HG02840 (cell line): ENCODE measurements at regions not wholly inside any gene's neighbourhood (a gene's known extent, or its start where the extent isn't known, plus 50 kb on each side); places are given as distances from the start of the nearest gene placed in this dataset.
"Not testable (repeated sequence)": the region's sequence is repeated elsewhere in the genome, so short reads cannot be mapped to it uniquely, and the experiment has no call there.

Source experiments
- ATAC-seq: cut with Tn5 transposase; IDR thresholded peaks from one replicate; pipeline ENCODE4 v1.9.1; 2021; ENCODE audit warnings: mild to moderate bottlenecking, moderate library complexity, moderate number of reproducible peaks; ENCODE audit not compliant: unreplicated experiment, low FRiP score

GRCh38 chr16:14384745-14385144 lies 245.3 kb downstream of the PARN start:
- ATAC-seq: no peak

GRCh38 chr16:14383844-14384243 lies 246.2 kb downstream of the PARN start:
- ATAC-seq: not testable (repeated sequence)

GRCh38 chr16:14378689-14379467 lies 251.2 kb downstream of the PARN start:
- no peak for ATAC-seq

GRCh38 chr16:14378131-14378551 lies 251.9 kb downstream of the PARN start:
- ATAC-seq: no peak

GRCh38 chr16:14377326-14377725 lies 252.7 kb downstream of the PARN start:
- ATAC-seq: no peak

- ATAC-seq: no peak
Observed at GRCh38 chr16:14375132-14375491, 254.9 kb downstream of the PARN start.

- ATAC-seq: no peak
Observed at GRCh38 chr16:14374451-14375131, 255.5 kb downstream of the PARN start.

GRCh38 chr16:14373896-14374295 lies 256.2 kb downstream of the PARN start:
- no peak for ATAC-seq

GRCh38 chr16:14373406-14373805 lies 256.7 kb downstream of the PARN start:
- ATAC-seq: no peak

GRCh38 chr16:14372471-14372870 lies 257.6 kb downstream of the PARN start:
- ATAC-seq: no peak

- no peak for ATAC-seq
Observed at GRCh38 chr16:14371778-14372431, 258.2 kb downstream of the PARN start.

- ATAC-seq: no peak
Observed at GRCh38 chr16:14370736-14371234, 259.3 kb downstream of the PARN start.

GRCh38 chr16:14369734-14370598 lies 260.1 kb downstream of the PARN start:
- no peak for ATAC-seq

- no peak for ATAC-seq
Observed at GRCh38 chr16:14368399-14368798, 261.7 kb downstream of the PARN start.

- no peak for ATAC-seq
Observed at GRCh38 chr16:14366974-14367707, 262.9 kb downstream of the PARN start.

GRCh38 chr16:14366447-14366846 lies 263.6 kb downstream of the PARN start:
- ATAC-seq: no peak

- no peak for ATAC-seq
Observed at GRCh38 chr16:14365200-14365851, 264.7 kb downstream of the PARN start.

- no peak for ATAC-seq
Observed at GRCh38 chr16:14364386-14365199, 265.5 kb downstream of the PARN start.

GRCh38 chr16:14364112-14364385 lies 266.0 kb downstream of the PARN start:
- ATAC-seq: no peak
